GM19468 (cell line): ENCODE measurements at regions not wholly inside any gene's neighbourhood (a gene's known extent, or its start where the extent isn't known, plus 50 kb on each side); places are given as distances from the start of the nearest gene placed in this dataset.
"Not testable (repeated sequence)": the region's sequence is repeated elsewhere in the genome, so short reads cannot be mapped to it uniquely, and the experiment has no call there.

Source experiments
- ATAC-seq: cut with Tn5 transposase; IDR thresholded peaks from one replicate; pipeline ENCODE4 v1.9.1; 2021; ENCODE audit warnings: mild to moderate bottlenecking, moderate library complexity, moderate number of reproducible peaks; ENCODE audit not compliant: unreplicated experiment; ENCODE audit errors: extremely low read depth

- no peak for ATAC-seq
Observed at GRCh38 chr4:188639479-188640100, 500.3 kb downstream of the TRIML1 start.

DNA sequence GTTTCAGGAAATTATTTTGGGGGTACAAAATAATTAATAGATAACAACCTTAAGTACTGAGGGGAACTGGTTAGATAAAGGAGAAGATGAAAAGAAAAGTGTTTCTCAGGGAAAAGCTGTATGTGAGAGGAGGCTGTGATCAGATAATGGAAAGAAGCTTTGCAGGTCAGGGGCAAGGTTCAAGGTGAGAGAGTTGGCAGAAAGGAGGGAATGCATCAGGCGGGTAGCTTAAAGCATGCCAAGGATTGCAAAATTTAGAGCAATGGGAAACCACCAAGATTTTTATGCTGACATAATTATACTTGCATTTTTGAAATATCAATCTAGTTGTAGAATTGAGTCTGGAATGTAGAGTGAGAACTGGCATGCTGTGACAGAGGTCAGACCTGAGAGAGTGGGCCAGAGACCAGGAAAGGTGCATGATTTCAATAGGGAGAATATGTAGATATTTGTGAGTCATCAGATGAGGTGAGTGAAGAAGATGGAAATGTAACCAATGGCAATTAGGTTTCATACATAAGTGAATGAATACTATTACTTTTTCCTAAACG, 508.7 kb downstream of the TRIML1 start:
- ATAC-seq, result no peak

GRCh38 chr4:188649635-188650034, 510.4 kb downstream of the TRIML1 start:
- no peak for ATAC-seq

DNA sequence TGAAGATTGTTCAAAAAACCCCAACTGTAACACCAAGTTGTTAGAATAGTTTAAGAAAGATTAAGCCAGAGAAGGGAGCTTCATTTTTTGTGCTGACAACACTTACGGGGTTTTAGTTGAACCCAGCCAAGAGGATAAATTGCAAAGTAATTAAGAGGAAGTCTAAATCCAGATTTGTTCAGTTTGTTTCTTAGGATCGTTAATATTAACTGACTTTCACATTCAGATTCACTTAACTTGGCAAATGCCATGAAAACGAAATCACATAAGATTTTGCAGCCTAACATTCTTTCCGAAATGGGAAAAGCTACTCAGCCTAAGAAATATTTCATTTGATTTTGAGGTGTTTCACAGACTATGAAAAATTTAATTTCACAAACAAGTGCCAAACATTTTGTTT, 511.3 kb downstream of the TRIML1 start:
- no peak for ATAC-seq

- ATAC-seq, result no peak
Observed at GRCh38 chr4:188657365-188657764, 518.1 kb downstream of the TRIML1 start.

DNA sequence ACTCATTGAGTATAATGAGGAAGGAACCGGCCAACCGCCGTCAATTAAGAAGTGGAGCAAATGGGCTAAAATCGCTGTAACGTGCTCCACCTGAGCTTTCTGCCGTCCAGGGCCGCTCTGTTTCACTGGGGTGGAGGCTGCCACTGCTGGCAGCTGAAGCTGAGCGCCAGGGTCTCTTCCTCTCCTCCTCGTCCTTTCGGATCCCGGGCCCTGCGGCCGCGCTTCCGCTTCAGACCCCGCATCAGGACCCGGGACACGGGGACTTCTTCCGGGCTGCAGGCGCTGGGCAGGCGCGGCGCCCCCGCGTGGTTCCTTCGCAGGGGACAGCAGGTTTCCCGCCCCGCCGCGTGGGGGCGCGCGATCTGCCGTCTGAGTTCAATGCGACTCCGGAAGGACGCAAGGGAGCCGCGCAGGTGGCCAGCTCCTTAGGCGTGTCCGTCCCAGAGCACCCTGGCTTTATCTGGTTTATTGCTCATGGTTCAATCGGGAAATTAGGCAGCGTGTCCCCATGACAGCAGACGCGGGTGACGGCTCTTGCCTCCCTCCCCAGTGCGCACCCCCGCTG, 519.8 kb downstream of the TRIML1 start:
- no peak for ATAC-seq

GRCh38 chr4:188660796-188661195, 521.6 kb downstream of the TRIML1 start:
- no peak for ATAC-seq

DNA sequence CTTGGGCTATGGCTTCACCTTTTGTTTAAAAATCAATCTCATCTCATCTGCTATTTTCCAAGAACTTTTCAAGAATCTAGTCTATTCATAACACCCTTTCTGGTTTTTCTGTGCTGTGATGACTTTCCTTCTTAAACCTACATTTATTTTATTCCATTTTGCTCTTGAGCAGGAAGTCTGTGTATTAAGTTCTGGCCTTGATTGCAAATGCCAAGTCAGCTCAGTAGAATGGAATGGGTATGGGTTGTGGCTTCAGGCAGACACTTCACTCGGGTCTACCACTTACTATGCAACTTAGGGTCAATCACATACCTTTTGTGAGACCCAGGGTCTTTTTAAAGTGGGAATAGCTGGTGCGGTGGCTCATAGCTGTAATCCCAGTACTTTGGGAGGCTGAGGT, 522.3 kb downstream of the TRIML1 start:
- no peak for ATAC-seq

- ATAC-seq, result no peak
Observed at GRCh38 chr4:188663369-188663768, 524.1 kb downstream of the TRIML1 start.

- no peak for ATAC-seq
Observed at GRCh38 chr4:188665491-188666457, 526.5 kb downstream of the TRIML1 start.

- ATAC-seq, result not testable (repeated sequence)
Observed at GRCh38 chr4:188678691-188679090, 539.5 kb downstream of the TRIML1 start.

GRCh38 chr4:188680004-188680666, 540.9 kb downstream of the TRIML1 start:
- ATAC-seq, result no peak

DNA sequence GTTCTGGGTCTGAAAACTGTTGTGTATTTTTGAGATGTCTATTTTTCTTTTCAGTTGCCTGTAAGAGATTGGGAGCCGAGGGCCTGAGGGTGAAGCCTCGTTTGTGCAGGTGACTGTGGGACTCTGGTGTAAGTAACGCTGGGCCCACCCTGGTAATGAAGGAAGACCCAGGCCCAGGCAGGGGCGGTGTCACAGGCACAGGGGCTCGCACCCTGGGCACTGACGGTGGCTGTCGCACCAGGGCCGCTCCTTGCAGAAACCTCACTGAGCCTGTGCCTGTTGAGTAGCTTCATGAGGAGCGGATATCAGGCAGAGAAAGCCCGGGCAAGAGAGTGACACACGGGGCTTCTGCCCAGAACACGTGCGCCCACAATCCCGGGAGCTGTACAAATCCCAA, 541.4 kb downstream of the TRIML1 start:
- no peak for ATAC-seq

DNA sequence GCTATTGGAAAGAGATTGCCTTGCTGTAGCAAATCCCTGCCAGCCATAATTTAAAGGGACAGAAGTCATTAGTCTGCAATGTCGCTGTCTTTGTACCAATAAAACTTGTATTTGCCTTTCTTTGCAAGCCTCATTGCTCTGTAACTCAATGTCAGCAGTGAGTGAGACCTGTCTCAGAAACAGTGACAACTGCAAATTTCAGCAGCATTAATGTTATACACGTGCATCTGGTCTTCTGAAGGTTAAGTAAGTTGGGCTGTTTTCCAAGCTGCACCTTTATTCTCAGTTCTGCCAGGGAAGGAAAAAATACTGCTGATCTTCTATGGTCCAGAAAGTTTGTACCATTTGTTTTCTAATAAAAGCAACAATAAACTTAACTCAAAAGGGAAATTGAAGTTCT, 543.1 kb downstream of the TRIML1 start:
- ATAC-seq, result no peak

GRCh38 chr4:188683571-188683970, 544.3 kb downstream of the TRIML1 start:
- ATAC-seq, result no peak

DNA sequence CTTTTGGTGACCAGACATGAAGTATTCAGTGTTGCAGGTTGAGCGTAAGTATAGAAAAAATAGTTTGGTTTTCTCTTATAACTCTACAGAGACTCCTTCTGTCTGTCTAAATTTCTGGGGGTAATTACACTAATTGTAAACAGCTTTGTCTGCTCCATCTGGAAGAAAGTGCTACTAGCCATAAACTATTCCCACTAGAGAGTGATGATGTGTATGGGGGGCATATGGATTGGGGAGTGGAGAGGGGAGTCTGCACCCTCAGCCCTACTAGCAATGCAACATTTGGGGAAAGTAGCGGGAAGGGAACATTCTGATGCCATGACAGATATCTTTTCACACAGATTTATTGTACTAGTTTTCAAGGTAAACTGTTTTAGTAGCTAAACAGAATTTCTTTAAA, 549.7 kb downstream of the TRIML1 start:
- ATAC-seq, result no peak

- no peak for ATAC-seq
Observed at GRCh38 chr4:188691811-188692210, 552.6 kb downstream of the TRIML1 start.

DNA sequence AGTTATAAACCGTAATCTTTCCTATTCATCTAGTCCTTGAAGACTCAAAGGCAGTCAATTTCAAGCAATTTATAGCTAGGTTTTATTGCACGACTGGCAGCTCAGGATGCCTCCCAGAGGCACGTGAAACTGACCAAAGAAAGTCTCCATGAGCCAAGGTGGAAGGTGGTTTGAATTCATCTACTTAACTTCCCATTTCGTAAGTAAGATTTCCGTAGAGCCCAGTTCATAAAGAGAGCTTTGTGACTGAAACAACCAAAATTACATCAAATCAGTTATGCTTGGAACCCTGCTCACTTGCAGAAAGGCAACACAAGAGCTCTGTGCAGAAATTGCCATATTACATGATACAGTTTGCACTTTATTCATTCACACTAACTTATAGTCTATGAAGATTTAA, 556.0 kb downstream of the TRIML1 start:
- no peak for ATAC-seq

DNA sequence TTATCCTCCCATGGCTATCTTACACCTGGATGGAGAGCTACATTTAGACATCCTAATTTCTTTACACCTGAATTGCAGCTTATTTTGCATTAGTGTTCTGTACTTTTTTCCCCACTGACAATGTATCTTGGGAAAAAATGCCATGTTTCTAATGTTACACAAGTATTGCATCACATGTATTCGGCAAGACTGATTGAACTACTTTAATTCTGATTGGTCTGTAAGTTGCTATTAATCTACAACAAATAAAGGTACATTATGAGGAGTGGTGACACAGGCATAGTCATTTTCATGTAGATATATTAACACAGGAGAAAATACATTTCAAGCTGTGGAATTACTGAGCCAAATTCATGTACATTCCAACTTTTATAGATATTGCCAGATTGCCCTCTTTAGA, 558.0 kb downstream of the TRIML1 start:
- no peak for ATAC-seq

- ATAC-seq, result no peak
Observed at GRCh38 chr4:188701952-188702351, 562.7 kb downstream of the TRIML1 start.
